ENCODE measurements at regions not wholly inside any gene's neighbourhood (a gene's known extent, or its start where the extent isn't known, plus 50 kb on each side); places are given as distances from the start of the nearest gene placed in this dataset.

DNA sequence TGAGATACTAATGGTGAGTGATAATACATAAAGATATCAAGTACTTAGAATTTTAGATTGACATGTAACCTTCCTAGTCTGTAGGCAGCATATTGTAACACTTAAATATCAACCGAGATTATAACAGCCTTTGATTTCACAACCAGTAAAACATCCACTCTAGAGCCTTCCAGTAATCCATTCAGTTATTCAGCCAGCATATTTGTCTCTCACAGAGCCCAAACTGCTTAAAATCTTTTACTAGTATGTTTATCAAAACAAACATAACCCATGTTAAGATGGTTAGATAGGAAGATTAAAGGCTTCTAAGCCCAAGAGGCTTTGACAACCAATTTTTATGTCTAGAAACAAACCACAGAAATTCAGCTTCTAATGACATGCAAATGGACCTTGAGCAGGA is 177.9 kb upstream of the FST start:
- TF ChIP-seq, protein P1, sequence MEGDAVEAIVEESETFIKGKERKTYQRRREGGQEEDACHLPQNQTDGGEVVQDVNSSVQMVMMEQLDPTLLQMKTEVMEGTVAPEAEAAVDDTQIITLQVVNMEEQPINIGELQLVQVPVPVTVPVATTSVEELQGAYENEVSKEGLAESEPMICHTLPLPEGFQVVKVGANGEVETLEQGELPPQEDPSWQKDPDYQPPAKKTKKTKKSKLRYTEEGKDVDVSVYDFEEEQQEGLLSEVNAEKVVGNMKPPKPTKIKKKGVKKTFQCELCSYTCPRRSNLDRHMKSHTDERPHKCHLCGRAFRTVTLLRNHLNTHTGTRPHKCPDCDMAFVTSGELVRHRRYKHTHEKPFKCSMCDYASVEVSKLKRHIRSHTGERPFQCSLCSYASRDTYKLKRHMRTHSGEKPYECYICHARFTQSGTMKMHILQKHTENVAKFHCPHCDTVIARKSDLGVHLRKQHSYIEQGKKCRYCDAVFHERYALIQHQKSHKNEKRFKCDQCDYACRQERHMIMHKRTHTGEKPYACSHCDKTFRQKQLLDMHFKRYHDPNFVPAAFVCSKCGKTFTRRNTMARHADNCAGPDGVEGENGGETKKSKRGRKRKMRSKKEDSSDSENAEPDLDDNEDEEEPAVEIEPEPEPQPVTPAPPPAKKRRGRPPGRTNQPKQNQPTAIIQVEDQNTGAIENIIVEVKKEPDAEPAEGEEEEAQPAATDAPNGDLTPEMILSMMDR (optimal IDR thresholded peaks at IDR 0.05 in 1 of 3, IDR thresholded peaks at IDR 0.05 in 1 of 3, conservative IDR thresholded peaks at IDR 0.05 in 1 of 3; ENCODE audit: extremely low read depth in 1 of 3, insufficient read depth in 2 of 3, low read length in 3 of 3) = no peak
- TF ChIP-seq EZH2 (IDR thresholded peaks at IDR 0.05; ENCODE audit: low read length) = no peak

Data from keratinocyte (primary cell).